Kidney (tissue), 13 donors: ENCODE measurements at regions not wholly inside any gene's neighbourhood (a gene's known extent, or its start where the extent isn't known, plus 50 kb on each side); places are given as distances from the start of the nearest gene placed in this dataset.
"Not testable (repeated sequence)": the region's sequence is repeated elsewhere in the genome, so short reads cannot be mapped to it uniquely, and the experiment has no call there.

ENCODE experiments used
- DNase-seq, 5 donors: peaks; one replicate each; pipeline ENCODE4 v3.0.0-alpha.2; 2013 to 2020
- FAIRE-seq: peaks from 2 replicates; lab custom pipeline; 2012; peaks lifted over from hg19 to GRCh38; lab: Jason Lieb, UNC
- H3K27ac ChIP-seq, 2 donors: one replicate each; pipeline ENCODE4 v1.7.0; 2013; ENCODE audit warnings: low read depth in 2 of 2, low read length in 2 of 2, inconsistent platforms in 1 of 2
- H3K27me3 ChIP-seq: one replicate; pipeline ENCODE4 v1.7.1; 2013; ENCODE audit warnings: low read length, inconsistent platforms; ENCODE audit not compliant: control insufficient read depth, insufficient read depth
- H3K36me3 ChIP-seq, 3 donors: one replicate each; pipeline versions ENCODE4 v1.7.0 to v1.7.1; 2013; ENCODE audit warnings: low read length in 3 of 3, control low read depth in 1 of 3, inconsistent platforms in 1 of 3; ENCODE audit not compliant: insufficient read depth in 3 of 3, control insufficient read depth in 2 of 3
- H3K4me1 ChIP-seq, 3 donors: one replicate each; pipeline versions ENCODE4 v1.7.0 to v1.7.1; 2013; ENCODE audit warnings: low read length in 3 of 3, inconsistent platforms in 1 of 3, low read depth in 1 of 3; ENCODE audit not compliant: control insufficient read depth in 2 of 3, insufficient read depth in 2 of 3
- H3K4me3 ChIP-seq, 3 donors: one replicate each; pipeline versions ENCODE4 v1.7.0 to v1.8.1; 2013; ENCODE audit warnings: low read length in 3 of 3, control low read depth in 1 of 3, inconsistent platforms in 1 of 3
- H3K9ac ChIP-seq, 3 donors: one replicate each; pipeline versions ENCODE4 v1.7.0 to v1.7.1; 2013; ENCODE audit warnings: low read length in 3 of 3, control low read depth in 1 of 3, inconsistent platforms in 1 of 3
- H3K9me3 ChIP-seq, 3 donors: one replicate each; pipeline versions ENCODE4 v1.7.0 to v1.7.1; 2013; ENCODE audit warnings: low read length in 3 of 3, control low read depth in 1 of 3, inconsistent platforms in 1 of 3; ENCODE audit not compliant: control insufficient read depth in 2 of 3, insufficient read depth in 1 of 3
- intact Hi-C: fragments of 100-400 bp; cut with DNase I; formaldehyde crosslinking; loops from one replicate; pipeline ENCODE4 v1.11.1; 2022
- TF ChIP-seq, protein P1 (sequence below): IDR thresholded peaks from 3 replicates; pipeline ENCODE4 v1.5.1; 2012; ENCODE audit warnings: mild to moderate bottlenecking, moderate library complexity, borderline replicate concordance; ENCODE audit not compliant: insufficient read depth; ENCODE audit errors: extremely low read depth
- donor health status: control.
- donor health status: control.
- donor health status: control.
- donor health status: control.
- donor health status: control.
- donor health status: DM: yes; HTN: yes; CAD: no.
- donor health status: Normal renal cell carcinoma (clear cell type).

DNA sequence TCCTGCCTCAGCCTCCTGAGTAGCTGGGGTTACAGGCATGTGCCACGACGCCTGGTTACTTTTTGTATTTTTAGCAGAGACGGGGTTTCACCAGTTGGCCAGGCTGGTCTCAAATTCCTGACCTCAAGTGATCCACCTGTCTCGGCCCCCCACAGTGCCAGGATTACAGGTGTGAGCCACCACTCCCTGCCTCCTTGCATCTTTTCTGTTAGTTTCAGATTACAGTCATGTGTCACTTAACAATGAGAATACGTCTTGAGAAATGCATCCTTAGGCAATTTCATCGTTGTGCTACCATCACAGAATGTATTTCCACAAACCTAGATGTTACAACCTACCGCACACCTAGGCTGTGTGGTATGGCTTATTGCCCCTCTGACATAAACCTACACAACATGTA lies 180.4 kb downstream of the TM9SF2 start:
- Histone ChIP-seq H3K4me3 (no peak overlapping the region), H3K4me1 (no peaks in the 10 kb centered on the region), H3K9me3 (no peaks in the 10 kb centered on the region), H3K36me3 (no peaks in the 10 kb centered on the region), H3K27me3 (no peaks in the 10 kb centered on the region), H3K9ac (no peak overlapping the region), H3K27ac (no peak overlapping the region)
- FAIRE-seq (no peak), DNase-seq (no peak)
- TF ChIP-seq, protein P1, sequence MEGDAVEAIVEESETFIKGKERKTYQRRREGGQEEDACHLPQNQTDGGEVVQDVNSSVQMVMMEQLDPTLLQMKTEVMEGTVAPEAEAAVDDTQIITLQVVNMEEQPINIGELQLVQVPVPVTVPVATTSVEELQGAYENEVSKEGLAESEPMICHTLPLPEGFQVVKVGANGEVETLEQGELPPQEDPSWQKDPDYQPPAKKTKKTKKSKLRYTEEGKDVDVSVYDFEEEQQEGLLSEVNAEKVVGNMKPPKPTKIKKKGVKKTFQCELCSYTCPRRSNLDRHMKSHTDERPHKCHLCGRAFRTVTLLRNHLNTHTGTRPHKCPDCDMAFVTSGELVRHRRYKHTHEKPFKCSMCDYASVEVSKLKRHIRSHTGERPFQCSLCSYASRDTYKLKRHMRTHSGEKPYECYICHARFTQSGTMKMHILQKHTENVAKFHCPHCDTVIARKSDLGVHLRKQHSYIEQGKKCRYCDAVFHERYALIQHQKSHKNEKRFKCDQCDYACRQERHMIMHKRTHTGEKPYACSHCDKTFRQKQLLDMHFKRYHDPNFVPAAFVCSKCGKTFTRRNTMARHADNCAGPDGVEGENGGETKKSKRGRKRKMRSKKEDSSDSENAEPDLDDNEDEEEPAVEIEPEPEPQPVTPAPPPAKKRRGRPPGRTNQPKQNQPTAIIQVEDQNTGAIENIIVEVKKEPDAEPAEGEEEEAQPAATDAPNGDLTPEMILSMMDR, result no peak
- intact Hi-C loops, result no loop called here

DNA sequence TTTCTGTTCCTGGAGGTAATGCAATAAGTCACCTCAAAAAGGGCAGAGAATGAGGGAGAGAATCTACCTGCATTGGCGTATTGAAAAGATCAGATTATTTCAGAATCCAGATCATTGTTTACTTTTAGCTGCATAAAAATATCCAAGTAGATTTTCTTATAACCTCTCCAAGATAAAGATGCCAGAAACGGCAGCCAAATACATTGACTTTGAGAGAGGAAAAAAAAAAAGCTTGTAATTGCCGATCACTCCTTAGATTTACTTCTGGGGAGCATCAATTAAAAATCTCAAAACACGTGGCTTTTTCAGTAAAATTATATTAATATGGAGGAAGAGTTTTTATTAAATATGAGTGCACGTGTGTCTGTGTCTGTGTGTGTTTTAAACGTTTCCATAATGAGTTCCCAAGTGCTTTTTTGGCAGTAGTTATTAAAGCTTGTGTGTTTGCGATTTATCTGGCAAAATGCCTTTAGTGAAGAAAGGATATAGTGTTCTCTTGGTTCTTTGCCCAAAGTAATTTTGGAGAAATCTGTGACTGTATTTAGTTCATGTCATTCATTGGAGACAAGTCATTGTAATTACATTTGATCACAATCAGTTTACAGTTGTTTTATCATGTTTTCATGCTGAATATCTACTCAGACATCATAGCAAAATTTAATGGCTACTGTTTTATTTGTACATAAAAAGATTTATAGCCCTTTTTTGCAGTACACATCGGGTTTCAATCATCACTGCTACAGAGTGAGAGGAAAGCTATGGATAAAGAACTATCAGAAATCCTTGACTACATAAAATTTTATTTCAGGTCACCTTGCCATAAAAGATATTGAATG lies 176.1 kb downstream of the TM9SF2 start:
- intact Hi-C loops, result no loop called here
- no peaks in the 10 kb centered on the region for H3K27me3 ChIP-seq
- H3K27ac ChIP-seq, result no peak overlapping the region
- TF ChIP-seq, protein P1, result no peak
- H3K36me3 ChIP-seq, result no peaks in the 10 kb centered on the region
- H3K9ac ChIP-seq, result no peak overlapping the region
- no peak for DNase-seq
- FAIRE-seq, result no peak
- no peak overlapping the region for H3K4me3 ChIP-seq
- H3K9me3 ChIP-seq, result no peaks in the 10 kb centered on the region
- H3K4me1 ChIP-seq, result no peaks in the 10 kb centered on the region

DNA sequence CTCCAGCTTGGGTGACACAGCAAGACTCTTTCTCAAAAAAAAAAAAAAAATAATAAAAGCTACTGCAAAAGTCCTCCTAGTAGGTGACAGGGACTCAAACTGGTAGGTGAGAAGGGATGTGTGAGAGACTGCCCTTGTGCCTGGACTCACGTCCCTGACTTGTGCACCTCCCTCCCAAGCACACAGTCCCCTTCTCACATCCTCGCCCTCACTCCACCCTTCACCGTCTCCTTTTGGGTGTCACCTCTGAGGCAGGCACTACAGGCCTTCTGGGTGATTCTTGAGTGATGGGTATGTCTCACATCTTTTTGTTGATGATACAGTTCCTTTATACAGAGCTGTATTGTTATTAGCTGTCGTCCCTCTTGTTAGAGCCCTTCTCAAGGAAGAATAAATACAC lies 170.5 kb downstream of the TM9SF2 start:
- DNase-seq, result no peak
- Histone ChIP-seq H3K9ac (no peak overlapping the region), H3K36me3 (no peaks in the 10 kb centered on the region), H3K9me3 (no peaks in the 10 kb centered on the region), H3K4me3 (no peak overlapping the region), H3K4me1 (no peaks in the 10 kb centered on the region), H3K27me3 (no peaks in the 10 kb centered on the region), H3K27ac (no peak overlapping the region)
- intact Hi-C loops, result no loop called here
- FAIRE-seq, result no peak
- TF ChIP-seq, protein P1, result no peak

DNA sequence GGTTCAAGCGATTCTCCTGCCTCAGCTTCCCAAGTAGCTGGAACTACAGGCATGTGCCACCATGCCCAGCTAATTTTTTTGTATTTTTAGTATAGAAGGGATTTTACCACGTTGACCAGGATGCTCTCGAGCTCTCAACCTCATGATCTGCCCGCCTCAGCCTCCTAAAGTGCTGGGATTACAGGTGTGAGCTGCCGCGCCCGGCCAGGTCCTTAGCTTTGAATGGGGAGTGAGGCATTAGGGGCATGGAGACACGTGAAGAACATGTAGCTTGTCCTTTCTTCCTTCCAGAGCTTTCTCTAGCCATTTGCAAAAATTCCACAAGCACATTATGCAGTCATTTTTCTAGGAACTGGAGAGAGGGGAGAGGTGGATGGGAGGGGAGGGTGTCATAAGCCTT lies 167.8 kb downstream of the TM9SF2 start:
- H3K9me3 ChIP-seq, FAIRE-seq, DNase-seq, H3K9ac ChIP-seq, H3K4me1 ChIP-seq, intact Hi-C loops, H3K27ac ChIP-seq, H3K36me3 ChIP-seq, H3K27me3 ChIP-seq, H3K4me3 ChIP-seq: not testable (repeated sequence)
